GM06990 (cell line): ENCODE measurements at regions not wholly inside any gene's neighbourhood (a gene's known extent, or its start where the extent isn't known, plus 50 kb on each side); places are given as distances from the start of the nearest gene placed in this dataset.
"Not testable (repeated sequence)": the region's sequence is repeated elsewhere in the genome, so short reads cannot be mapped to it uniquely, and the experiment has no call there.

Source experiments
- DNase-seq: peaks from one replicate; pipeline ENCODE4 v3.0.0-alpha.2; 2011; ENCODE audit not compliant: insufficient read length; ENCODE audit errors: extremely low read depth
- H3K27me3 ChIP-seq: replicated peaks from 2 replicates; pipeline ENCODE4 v1.6.0; 2011; ENCODE audit warnings: low read length; ENCODE audit not compliant: control insufficient read depth, insufficient read depth
- H3K36me3 ChIP-seq: 2 replicates; pipeline ENCODE4 v1.5.1; 2011; ENCODE audit warnings: low read length; ENCODE audit not compliant: control insufficient read depth, insufficient read depth
- H3K4me3 ChIP-seq: replicated peaks from 2 replicates; pipeline ENCODE4 v1.5.1; 2011; ENCODE audit warnings: low read depth, mild to moderate bottlenecking, control low read depth, low read length
- TF ChIP-seq, protein P1 (sequence below): IDR thresholded peaks from 2 replicates; pipeline ENCODE4 v1.5.1; 2011; ENCODE audit warnings: low read length, control low read depth, mild to moderate bottlenecking, inconsistent platforms; ENCODE audit not compliant: insufficient read depth, poor library complexity, severe bottlenecking

DNA sequence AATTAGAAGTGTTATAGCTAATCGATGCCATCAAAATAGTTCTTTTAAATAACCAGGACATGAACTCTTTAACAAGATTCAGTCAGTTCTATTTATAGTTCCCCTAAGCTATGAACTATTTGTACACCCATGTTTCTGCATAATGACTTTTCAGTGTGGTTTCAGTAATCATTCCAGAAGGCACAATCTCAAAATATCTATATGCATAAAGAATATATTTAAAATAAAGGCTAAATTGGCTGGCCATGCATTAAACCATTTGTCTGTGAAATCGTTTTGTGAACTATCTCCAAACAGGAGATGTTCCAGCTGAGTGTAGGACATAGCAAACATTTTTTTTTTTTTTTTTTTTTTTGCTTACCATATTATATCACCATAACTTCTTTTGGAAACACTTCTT, 719.3 kb downstream of the PLCL1 start:
- Histone ChIP-seq H3K4me3 (no peak overlapping the region), H3K27me3 (no peaks in the 10 kb centered on the region; the same call in 1 of the 2 replicates), H3K36me3 (no peaks in the 10 kb centered on the region)
- DNase-seq: no peak
- TF ChIP-seq, protein P1, sequence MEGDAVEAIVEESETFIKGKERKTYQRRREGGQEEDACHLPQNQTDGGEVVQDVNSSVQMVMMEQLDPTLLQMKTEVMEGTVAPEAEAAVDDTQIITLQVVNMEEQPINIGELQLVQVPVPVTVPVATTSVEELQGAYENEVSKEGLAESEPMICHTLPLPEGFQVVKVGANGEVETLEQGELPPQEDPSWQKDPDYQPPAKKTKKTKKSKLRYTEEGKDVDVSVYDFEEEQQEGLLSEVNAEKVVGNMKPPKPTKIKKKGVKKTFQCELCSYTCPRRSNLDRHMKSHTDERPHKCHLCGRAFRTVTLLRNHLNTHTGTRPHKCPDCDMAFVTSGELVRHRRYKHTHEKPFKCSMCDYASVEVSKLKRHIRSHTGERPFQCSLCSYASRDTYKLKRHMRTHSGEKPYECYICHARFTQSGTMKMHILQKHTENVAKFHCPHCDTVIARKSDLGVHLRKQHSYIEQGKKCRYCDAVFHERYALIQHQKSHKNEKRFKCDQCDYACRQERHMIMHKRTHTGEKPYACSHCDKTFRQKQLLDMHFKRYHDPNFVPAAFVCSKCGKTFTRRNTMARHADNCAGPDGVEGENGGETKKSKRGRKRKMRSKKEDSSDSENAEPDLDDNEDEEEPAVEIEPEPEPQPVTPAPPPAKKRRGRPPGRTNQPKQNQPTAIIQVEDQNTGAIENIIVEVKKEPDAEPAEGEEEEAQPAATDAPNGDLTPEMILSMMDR: no peak

DNA sequence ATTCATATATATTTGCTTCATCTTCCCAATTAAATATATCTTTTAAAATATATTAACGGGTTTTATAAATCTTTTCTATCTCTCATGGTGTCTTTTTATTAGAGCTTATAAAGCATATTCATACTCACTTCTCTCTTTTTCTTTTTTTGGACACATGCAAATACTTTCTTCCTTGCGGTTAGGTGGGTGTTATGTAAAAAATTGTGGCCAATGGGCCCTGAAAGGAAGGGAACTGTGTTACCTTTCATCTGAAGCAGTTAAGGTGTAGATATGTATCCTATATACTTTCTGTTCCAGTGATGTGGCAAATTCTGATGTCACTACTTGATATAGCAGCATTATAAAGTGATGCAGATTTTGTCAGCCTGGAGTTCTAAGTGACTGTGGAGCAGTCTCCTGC, 714.5 kb downstream of the PLCL1 start:
- no peak for DNase-seq
- TF ChIP-seq, protein P1: no peak
- H3K27me3 ChIP-seq: no peaks in the 10 kb centered on the region; the same call in 1 of the 2 replicates
- no peak overlapping the region for H3K4me3 ChIP-seq
- H3K36me3 ChIP-seq: no peaks in the 10 kb centered on the region

DNA sequence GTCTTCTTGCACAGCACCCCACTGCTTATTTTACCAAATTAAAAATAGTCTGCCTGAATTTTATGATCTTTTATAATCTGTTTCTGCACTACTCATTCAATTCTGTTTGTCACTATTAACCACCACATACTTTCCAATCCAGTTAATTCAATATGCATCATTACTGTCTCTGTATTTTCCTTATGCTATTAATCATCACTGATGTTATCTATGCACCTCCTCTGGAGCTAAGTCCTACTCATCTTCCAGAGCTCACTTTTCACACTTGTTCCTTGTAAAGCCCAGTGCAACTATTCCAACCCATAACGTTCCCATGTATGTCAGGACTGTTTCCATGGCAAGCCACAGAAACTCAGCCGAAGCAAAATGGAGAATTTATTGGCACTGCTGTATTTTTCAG, 713.6 kb downstream of the PLCL1 start:
- Histone ChIP-seq H3K27me3 (no peaks in the 10 kb centered on the region; the same call in 1 of the 2 replicates), H3K36me3 (no peaks in the 10 kb centered on the region), H3K4me3 (no peak overlapping the region)
- TF ChIP-seq, protein P1: no peak
- DNase-seq: no peak

DNA sequence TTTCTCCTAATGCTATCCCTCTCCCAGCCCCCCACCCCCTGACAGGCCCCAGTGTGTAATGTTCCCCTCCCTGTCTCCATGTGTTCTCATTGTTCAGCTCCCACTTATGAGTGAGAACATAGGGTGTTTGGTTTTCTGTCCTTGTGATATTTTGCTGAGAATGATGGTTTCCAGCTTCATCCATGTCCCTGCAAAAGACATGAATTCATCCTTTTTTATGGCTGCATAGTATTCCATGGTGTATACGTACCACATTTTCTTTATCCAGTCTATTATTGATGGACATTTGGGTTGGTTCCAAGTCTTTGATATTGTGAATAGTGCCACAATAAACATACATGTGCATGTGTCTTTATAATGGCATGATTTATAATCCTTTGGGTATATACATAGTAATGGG, 704.2 kb downstream of the PLCL1 start:
- H3K27me3 ChIP-seq, DNase-seq, H3K36me3 ChIP-seq, H3K4me3 ChIP-seq: not testable (repeated sequence)

DNA sequence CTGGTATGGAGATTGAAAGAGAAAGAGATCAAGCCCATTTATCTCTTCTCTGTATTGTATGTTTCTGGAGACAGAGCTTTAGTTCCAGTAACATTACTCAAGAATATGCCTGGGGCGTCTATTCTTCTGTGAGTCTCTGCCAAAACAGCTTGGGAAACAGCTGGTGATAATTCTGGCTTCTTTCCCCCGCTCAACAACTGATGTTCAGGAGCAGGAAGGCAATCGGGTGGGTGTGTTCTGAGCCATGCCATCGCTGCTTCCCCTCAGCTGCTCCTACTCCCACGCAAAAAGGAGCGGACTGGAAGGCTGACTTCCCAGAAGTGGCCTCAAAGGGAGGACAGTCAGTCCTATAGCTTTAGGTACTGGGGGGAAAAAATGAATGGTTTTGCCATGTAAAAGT, 695.1 kb downstream of the PLCL1 start:
- Histone ChIP-seq H3K36me3 (no peaks in the 10 kb centered on the region), H3K4me3 (no peak overlapping the region), H3K27me3 (no peaks in the 10 kb centered on the region; the same call in 1 of the 2 replicates)
- TF ChIP-seq, protein P1: no peak
- no peak for DNase-seq

DNA sequence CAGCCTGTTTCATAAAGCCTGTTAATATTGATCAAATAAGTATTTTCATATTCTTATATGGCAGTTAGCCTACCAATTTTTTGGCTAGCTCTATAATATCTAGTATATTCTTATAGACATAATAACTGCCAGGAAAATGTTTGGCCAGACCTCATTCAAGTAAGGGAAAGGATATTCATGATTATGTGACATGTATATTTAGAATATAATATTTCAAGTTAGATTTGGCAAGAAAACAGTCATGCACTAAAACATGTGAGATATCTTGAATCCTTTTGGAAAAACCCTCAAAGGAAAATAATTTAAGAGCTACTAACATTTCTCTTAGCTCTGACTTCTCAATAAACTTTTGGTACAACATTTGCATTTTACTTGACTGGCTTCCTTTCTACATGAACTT, 694.1 kb downstream of the PLCL1 start:
- no peaks in the 10 kb centered on the region for H3K36me3 ChIP-seq
- TF ChIP-seq, protein P1: no peak
- no peak overlapping the region for H3K4me3 ChIP-seq
- H3K27me3 ChIP-seq: no peaks in the 10 kb centered on the region
- no peak for DNase-seq
